Heart right ventricle (tissue), 16 donors: ENCODE measurements at regions not wholly inside any gene's neighbourhood (a gene's known extent, or its start where the extent isn't known, plus 50 kb on each side); places are given as distances from the start of the nearest gene placed in this dataset.

Experiments used
- ATAC-seq, 8 donors: fragments of 200-7000 bp; cut with Tn5 transposase; one replicate each; pipeline ENCODE4 v1.9.1; 2020; ENCODE audit warnings: mild to moderate bottlenecking in 8 of 8, moderate library complexity in 8 of 8, moderate number of reproducible peaks in 1 of 8
- DNase-seq, 2 donors: peaks; one replicate each; pipeline ENCODE4 v3.0.0-alpha.2; 2020
- H3K27ac ChIP-seq, 10 donors: fragments of 200-600 bp; sonication (generic) in 2 of 10; one replicate each; pipeline versions ENCODE4 v1.5.0 to v1.8.0; 2020 to 2022; ENCODE audit warnings: mild to moderate bottlenecking in 3 of 10
- H3K27me3 ChIP-seq, 7 donors: fragments of 200-600 bp; one replicate each; pipeline ENCODE4 v1.8.0; 2021 to 2022; ENCODE audit warnings: mild to moderate bottlenecking in 2 of 7
- H3K36me3 ChIP-seq, 9 donors: fragments of 200-600 bp; sonication (generic) in 1 of 9; one replicate each; pipeline versions ENCODE4 v1.5.0 to v1.8.0; 2020 to 2022; ENCODE audit warnings: mild to moderate bottlenecking in 2 of 9
- H3K4me1 ChIP-seq, 9 donors: fragments of 200-600 bp; sonication (generic) in 1 of 9; one replicate each; pipeline versions ENCODE4 v1.5.0 to v1.8.0; 2020 to 2022; ENCODE audit warnings: mild to moderate bottlenecking in 4 of 9
- H3K4me3 ChIP-seq, 10 donors: fragments of 200-600 bp; sonication (generic) in 2 of 10; one replicate each; pipeline versions ENCODE4 v1.5.0 to v1.8.0; 2020 to 2022; ENCODE audit warnings: mild to moderate bottlenecking in 7 of 10, moderate library complexity in 2 of 10
- H3K9me3 ChIP-seq, 11 donors: fragments of 200-600 bp in 10 of 11; sonication (generic) in 2 of 11; one replicate each; pipeline versions ENCODE4 v1.5.0 to v1.8.0; 2013 to 2022; ENCODE audit warnings: mild to moderate bottlenecking in 2 of 11, control low read depth in 1 of 11, moderate library complexity in 1 of 11
- CTCF ChIP-seq, 9 donors: fragments of 200-600 bp; sonication (generic) in 2 of 9; IDR thresholded peaks; one replicate each; pipeline versions ENCODE4 v1.5.0 to v1.8.0; 2021 to 2022; ENCODE audit warnings: antibody characterized with exemption in 9 of 9, mild to moderate bottlenecking in 5 of 9, moderate library complexity in 1 of 9
- WGBS, 2 donors: extraction: QIAGEN DNeasy Blood & Tissue Kit; methylation state at CpG; one replicate each; pipeline ENCODE4 v1.1.7; 2013; ENCODE audit warnings: inconsistent platforms in 1 of 2; 5-methylcytosine and 5-hydroxymethylcytosine counted together
- intact Hi-C, 10 donors: fragments of 100-400 bp; cut with DNase I; formaldehyde crosslinking; loops; one replicate each; pipeline versions ENCODE4 v1.11.1 to v1.14.2; 2022
- donor health status: Arrhythmogenic right ventricular cardiomyopathy.
- donor health status: ischemic (EF 13 %, LVEDD 7.1; RV severe dilation, severe dysfunction).
- donor health status: healthy with polysubstance abuse.
- donor health status: DM: no; HTN: yes; CAD: no.
- donor health status: DM: no; HTN: no; CAD: no.
- donor health status: ischemic (EF 25% LVEDD 6.9; RV normal size, moderate dysfunction).
- donor health status: ischemic (EF 25% LVEDD 5.7; RV mildly dilated, moderate dysfunction).
- donor health status: healthy.
- donor health status: DM: yes; HTN: yes; CAD: no.
- donor health status: Ischemic cardiomyopathy.
- donor health status: ischemic (EF 35%, LVEDD 5.7; RV mildly dilated, moderate dysfunction).
- donor health status: nonischemic (EF 11% LVEDD 7.7; RV severe dilation, severe dysfunction).
- donor health status: DM: yes; HTN: yes; CAD: no.
- donor health status: PGD.
- donor health status: ischemic (EF 29% LVEDD 5.4; RV normal size, mild dysfunction).
- donor health status: nonischemic (EF 23%, LVEDD 6.1; RV moderate dilation, normal function).

GRCh38 chr11:59283825-59284772, 71.4 kb upstream of the MPEG1 start:
- Histone ChIP-seq H3K9me3 (no peaks in the 10 kb centered on the region), H3K36me3 (no peaks in the 10 kb centered on the region), H3K27ac (no peak overlapping the region), H3K27me3 (peaks cover 0 to 12% (median 0%) of the 10 kb centered on the region in 7 donors), H3K4me1 (peaks cover 0 to 9% (median 0%) of the 10 kb centered on the region in 9 donors), H3K4me3 (peak overlapping the region in 1 of 10 donors; percentile 17)
- WGBS, 2 donors: 50 to 51% methylated on average over 14 of the region's 14 CpGs
- intact Hi-C loops: loop anchor here in 9 of 10 donors (1.0 to 10.0 kb wide), 8 partner anchors 62 to 113 kb away; partner anchors contain the start of gene DTX4 (in 3 of the 9)
- DNase-seq (peak in 1 of 2 donors; percentile 23), ATAC-seq (peak in 7 of 8 donors; percentile 46 to 75 (median 69))
- TF ChIP-seq CTCF (IDR thresholded peaks at IDR 0.05): peak; percentile 59 to 87 (median 83)

GRCh38 chr11:59283311-59283710, 70.6 kb upstream of the MPEG1 start:
- ATAC-seq: no peak
- Histone ChIP-seq H3K27ac (no peak overlapping the region), H3K4me3 (no peak overlapping the region), H3K27me3 (peaks cover 0 to 12% (median 0%) of the 10 kb centered on the region in 7 donors), H3K9me3 (no peaks in the 10 kb centered on the region), H3K4me1 (peaks cover 0 to 9% (median 0%) of the 10 kb centered on the region in 9 donors), H3K36me3 (no peaks in the 10 kb centered on the region)
- DNase-seq: no peak
- TF ChIP-seq CTCF (IDR thresholded peaks at IDR 0.05): no peak
- WGBS, 2 donors: 73 to 80% methylated on average over 4 of the region's 4 CpGs
- intact Hi-C loops: loop anchor here in 5 of 10 donors (5.0 to 10.0 kb wide), 4 partner anchors 61 to 109 kb away; partner anchors contain the start of gene DTX4 (in 1 of the 5)

GRCh38 chr11:59281177-59281576, 68.5 kb upstream of the MPEG1 start:
- peaks cover 0 to 9% (median 0%) of the 10 kb centered on the region in 9 donors for H3K4me1 ChIP-seq
- peaks cover 0 to 12% (median 0%) of the 10 kb centered on the region in 7 donors for H3K27me3 ChIP-seq
- TF ChIP-seq CTCF (IDR thresholded peaks at IDR 0.05): peak in 2 of 9 donors; percentile 16 to 31
- H3K36me3 ChIP-seq: no peaks in the 10 kb centered on the region
- H3K9me3 ChIP-seq: peaks cover 0 to 10% (median 0%) of the 10 kb centered on the region in 11 donors
- intact Hi-C loops: loop anchor here in 5 of 10 donors (5.0 to 10.0 kb wide), 4 partner anchors 59 to 106 kb away; partner anchors contain the start of gene DTX4 (in 1 of the 5)
- no peak overlapping the region for H3K27ac ChIP-seq
- DNase-seq: no peak
- ATAC-seq: no peak
- WGBS, 2 donors: 73 to 83% methylated on average over 2 of the region's 2 CpGs
- H3K4me3 ChIP-seq: no peak overlapping the region

GRCh38 chr11:59273373-59273841, 60.7 kb upstream of the MPEG1 start:
- peak in 6 of 8 donors; percentile 25 to 63 (median 48) for ATAC-seq
- TF ChIP-seq CTCF (IDR thresholded peaks at IDR 0.05): no peak
- no peak for DNase-seq
- intact Hi-C loops: no loop called here
- Histone ChIP-seq H3K36me3 (no peaks in the 10 kb centered on the region), H3K4me1 (peaks cover 0 to 22% (median 0%) of the 10 kb centered on the region in 9 donors), H3K4me3 (no peak overlapping the region), H3K9me3 (peaks cover 0 to 10% (median 0%) of the 10 kb centered on the region in 11 donors), H3K27me3 (peaks cover 0 to 8% (median 0%) of the 10 kb centered on the region in 7 donors), H3K27ac (peak overlapping the region in 2 of 10 donors; percentile 36 to 82)
- WGBS, 2 donors: 50 to 59% methylated on average over 3 of the region's 3 CpGs
